ENCODE measurements at regions not wholly inside any gene's neighbourhood (a gene's known extent, or its start where the extent isn't known, plus 50 kb on each side); places are given as distances from the start of the nearest gene placed in this dataset.

DNA sequence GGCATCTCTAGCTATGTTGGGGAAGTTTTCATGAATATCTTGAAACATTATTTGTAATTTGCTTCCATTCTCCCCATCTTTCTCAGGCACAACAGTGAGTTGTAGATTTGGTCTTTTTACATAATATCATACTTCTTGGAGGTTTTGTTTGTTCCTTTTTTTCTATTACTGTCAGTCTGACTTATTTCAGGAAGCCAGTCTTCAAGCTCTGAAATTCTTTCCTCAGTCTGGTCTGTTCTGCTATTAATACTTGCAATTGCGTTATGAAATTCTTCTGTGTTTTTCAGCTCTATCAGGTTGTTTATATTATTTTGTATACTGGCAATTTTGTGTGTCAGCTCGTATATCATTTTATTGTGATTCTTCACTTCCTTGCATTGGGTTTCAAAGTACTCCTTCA is 424.6 kb upstream of the PTBP2 start:
- no peak for DNase-seq (ENCODE audit: low read depth)

DNA sequence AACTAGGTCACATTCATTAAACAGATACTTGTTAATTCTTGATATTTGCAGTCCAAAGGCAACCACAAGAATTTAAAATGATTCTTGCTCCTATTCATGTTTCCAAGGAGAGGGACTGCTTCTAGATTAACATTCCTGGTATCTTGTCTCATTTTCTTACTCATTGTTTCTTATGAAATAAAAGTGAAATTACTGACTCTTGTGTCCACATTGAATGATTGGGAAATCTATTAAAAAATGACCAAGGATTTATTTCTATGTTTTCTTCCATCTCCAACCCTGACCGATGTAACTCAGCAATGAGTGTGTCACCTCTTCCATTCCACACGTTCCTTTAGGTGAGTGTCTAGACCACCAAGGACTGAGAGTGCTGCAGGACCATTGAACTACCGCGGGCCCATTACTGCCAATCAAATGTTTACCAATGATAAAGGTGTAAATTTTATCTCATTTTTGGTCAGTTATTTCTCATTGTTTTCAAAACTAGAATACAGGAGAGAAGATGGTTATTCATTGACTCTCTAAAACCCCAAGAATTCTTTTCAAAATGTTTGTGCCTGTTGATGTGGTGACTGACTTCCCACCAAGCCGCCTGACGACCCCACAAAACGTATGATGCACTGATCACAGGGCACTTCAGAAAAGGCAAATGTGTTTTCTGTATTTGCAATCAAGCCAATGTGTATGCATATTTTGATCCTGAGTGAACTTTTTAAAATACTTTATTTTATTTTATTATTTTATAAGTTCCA is 414.6 kb upstream of the PTBP2 start:
- peak; percentile 67 for DNase-seq (ENCODE audit: low read depth)

DNA sequence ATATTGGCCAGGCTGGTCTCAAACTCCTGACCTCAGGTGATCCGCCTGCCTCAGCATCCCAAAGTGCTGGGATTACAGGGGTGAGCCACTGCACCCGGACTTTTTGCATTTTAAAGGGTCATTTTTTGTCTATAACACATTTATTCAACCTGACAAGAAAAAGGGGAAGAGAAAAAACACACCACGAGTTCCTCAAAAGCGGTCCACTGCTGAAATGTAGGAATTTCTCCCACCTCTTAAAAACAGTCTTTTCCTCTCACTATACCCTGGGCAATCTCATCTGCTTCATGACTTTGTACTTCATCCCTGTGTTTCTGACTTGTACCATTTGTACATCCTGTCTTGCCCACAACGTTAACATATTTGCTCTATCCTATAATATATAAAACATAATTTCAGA is 413.3 kb upstream of the PTBP2 start:
- DNase-seq (ENCODE audit: low read depth) = no peak

DNA sequence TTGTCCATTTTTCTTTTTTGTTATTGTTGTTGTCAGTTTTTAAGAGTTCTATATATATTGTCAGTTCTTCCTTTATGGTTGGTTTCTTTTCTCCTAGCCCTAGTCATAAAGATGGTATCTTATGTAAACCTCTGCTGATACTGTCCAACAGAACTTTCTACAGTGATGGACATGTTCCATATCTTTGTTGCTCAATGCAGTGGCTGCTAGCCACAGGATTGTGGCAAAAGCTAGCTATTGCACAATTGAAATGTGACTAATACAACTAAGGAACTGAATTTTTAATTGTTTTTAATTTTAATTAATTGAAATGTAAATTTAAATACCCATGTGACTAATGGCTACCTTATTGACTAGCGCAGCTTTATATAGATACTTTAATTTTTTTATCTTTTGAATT is 411.8 kb upstream of the PTBP2 start:
- no peak for DNase-seq (ENCODE audit: low read depth)

DNA sequence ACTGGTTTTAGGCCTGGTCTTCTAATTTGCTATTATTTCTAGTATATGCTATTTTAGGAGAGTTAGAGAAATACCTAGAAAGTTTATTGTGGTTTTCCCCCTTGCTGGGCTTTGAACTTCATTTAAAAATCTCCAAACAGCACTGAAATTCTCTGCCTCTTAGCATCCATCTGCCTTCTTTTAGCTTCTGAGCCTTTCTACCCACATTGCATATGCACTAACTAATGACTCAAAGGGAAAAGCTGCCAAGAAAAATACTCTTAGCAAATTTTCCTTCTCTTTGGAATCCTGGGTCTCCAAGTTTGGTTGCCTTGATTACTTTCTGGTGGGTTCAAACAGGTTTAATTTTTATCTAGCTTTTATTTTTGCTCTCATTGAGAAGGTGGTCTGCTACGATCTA is 408.4 kb upstream of the PTBP2 start:
- no peak for DNase-seq (ENCODE audit: low read depth)

DNA sequence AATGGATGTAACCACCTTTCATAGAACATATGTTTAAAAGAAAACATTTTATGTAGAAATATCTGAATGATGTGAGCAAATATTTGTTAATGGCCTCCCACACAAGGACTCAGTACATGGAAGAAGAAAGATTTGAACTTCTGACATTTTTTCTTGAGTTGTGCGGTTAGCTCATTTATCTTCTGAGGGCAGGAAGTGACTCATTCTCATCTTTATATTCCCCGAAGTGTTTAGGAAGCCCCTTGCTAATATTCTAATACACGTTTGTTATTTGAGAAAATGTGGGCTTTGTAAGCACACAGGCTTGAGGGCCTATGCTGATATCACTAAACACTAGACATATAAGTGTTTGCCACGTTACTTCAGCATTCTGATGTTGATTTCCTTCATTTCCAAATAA is 392.5 kb upstream of the PTBP2 start:
- DNase-seq (ENCODE audit: low read depth) = no peak

DNA sequence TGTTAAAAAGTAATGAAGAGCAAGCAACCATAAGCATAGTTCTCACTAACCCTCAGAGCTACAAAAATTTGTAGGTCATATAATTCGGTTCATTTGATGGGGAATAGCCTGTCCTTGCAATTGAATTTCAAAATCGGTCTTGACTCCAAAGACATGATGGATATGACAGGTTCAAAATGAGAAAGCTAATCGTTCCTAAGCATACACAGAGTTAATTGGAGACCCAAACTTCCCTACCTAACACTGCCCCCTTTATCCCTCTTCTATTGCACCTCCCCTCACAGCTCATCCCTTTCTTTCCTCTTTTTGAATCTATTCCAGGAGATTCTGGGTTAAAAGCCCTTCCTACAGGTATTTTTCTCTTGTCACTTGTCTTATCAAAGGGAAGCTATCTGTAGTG is 390.0 kb upstream of the PTBP2 start:
- DNase-seq (ENCODE audit: low read depth) = no peak

DNA sequence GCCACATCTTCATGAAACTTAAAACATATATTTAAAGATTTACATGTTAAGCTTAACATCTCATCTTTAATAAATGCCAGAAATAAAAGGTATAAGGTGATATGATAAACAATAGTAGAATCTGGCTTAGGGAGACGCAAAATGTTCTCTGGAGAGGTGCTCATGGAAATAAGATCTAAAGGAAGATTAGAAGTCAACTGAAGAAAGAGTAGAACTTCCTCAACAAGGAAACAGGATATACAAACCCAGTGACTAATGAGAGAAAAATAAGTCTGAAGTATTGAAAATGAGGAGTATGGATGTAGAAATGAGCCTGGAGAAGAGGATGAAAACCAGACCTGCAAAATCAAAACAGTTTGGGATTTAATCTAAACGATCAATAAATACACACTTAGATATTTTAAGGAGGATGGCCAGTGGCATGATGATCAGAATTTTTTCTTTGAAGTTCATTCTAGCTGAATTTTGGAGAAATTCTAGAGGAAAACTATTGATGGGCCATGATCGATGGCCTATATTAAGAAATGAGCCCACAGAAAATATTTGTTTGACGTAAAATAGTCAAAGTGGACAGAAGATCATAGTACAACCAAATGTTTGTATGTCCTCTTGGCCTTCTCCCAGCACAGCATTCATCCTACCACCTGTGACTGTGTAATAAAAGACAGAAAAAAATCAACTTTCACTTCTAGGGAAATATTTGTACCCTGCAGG is 387.9 kb upstream of the PTBP2 start:
- no peak for DNase-seq (ENCODE audit: low read depth)

DNA sequence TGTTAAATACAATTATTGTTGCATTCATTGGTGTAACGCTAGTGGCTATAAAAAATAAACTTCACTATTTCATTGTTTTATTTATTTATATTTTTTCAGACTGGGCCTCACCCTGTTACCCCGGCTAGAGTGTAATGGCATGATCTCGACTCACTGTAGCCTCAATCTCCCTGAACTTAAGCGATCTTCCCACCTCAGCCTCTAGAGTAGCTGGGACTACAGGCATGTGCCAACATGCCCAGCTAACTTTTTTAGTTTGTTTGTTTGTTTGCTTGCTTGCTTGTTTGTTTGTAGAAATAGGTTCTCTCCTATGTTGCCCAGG is 387.4 kb upstream of the PTBP2 start:
- DNase-seq (ENCODE audit: low read depth) = no peak

DNA sequence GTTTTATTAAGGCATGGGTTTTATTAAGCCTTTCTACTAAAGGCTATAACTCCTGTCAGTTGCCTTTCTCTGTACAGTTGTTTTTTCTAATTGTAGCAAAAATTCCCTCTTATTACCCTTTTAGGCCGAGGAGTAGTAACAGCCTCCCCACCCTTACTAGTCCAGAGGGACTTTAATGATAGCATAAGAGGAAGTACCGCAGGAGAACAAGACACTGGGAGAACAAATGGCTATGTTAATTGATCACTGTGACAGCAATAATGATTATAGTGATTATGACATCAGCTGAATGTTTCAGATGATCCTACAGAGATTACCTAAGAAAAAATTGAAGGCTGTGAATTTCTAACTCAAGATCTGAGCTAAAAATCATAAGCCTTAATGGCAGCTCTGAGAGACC is 383.0 kb upstream of the PTBP2 start:
- no peak for DNase-seq (ENCODE audit: low read depth)

DNA sequence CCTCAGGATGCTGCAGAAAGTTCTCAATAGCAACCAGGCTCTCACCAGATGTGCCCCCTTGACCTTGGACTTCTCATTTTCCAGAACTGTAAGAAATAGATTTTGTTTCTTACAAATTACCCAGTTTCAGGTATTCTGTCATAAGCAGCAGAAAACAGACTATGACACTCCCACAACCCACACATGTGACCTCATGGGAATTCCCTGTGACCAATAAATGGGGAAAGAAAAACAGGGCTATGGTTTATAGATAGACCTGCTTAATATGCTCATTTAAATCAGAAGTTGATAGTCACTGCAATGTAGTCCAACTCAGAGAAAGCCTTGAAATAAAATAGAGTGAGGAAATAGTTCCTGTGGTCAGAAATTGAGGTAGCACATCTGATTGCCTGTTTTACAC is 380.9 kb upstream of the PTBP2 start:
- no peak for DNase-seq (ENCODE audit: low read depth)

DNA sequence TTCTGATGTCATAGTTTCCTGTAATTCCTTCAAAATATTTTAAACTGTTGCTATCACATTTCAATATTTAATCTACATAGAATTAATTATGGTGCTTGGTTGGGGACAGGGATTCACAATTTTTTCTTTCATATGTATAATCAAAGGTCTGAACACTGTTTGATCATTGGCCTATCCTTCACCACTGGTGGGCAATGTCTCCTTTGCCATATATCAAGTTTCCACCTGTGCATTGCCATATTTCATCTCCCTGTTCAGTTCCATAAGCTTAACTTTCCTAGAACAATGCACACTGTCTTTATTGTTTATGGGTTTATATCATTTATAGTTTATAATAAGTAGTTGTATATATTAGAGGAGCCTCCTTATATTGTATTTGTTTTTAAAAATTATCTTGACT is 374.9 kb upstream of the PTBP2 start:
- no peak for DNase-seq (ENCODE audit: low read depth)

DNA sequence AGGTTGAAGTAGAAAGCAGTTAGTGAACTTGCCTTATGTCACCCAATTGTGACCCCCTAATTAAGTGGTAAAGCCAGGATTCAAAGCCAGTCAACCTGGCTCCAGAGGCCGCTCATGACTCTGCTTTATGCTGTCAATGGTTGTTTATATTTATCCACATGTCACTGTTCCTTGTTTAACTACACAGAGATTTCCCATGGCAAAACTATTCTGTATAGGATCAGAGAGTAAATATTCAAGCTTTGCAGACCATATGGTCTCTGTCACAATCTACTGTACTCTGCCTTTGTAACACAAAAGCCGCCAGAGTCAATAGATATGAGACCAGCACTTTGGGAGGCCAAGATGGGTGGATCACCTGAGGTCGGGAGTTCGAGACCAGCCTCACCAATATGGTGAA is 371.7 kb upstream of the PTBP2 start:
- no peak for DNase-seq (ENCODE audit: low read depth)

DNA sequence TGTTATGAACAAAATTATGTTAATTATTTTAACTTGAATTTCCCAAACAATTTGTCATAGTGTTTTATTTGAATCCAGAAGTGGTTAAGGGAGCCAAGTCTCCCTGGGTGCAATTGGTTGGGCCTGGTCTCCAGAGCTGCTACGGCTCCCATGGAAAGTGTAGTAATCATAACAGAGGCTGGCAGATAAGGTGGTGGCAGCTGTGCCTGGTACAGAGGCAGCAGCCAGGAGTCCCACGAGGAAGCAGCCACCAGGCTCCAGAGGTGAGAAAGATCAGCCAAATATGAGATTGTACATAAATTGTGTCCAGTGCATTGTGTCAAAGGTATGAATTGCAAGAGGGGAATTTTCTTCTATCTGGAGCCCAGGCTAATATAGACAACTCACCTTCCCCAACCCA is 368.9 kb upstream of the PTBP2 start:
- no peak for DNase-seq (ENCODE audit: low read depth)

DNA sequence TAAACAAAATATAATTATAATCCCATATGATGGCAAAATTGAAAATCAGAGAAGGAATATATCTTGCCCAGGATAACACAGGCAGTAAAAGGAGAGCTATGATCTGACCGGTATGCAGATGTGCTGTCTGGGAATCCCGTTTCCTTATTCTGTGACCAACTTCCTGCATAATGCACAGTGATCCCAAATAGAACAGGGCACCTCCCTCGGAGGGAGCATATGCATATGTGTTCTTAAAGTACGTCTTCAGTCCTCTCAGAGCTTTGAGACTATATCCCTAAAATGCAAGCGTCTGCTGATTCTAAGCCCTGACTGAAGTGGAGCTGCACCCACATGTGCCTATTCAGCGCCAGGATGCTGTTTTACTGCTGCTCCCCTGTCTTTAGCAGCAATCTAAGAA is 366.1 kb upstream of the PTBP2 start:
- no peak for DNase-seq (ENCODE audit: low read depth)

DNA sequence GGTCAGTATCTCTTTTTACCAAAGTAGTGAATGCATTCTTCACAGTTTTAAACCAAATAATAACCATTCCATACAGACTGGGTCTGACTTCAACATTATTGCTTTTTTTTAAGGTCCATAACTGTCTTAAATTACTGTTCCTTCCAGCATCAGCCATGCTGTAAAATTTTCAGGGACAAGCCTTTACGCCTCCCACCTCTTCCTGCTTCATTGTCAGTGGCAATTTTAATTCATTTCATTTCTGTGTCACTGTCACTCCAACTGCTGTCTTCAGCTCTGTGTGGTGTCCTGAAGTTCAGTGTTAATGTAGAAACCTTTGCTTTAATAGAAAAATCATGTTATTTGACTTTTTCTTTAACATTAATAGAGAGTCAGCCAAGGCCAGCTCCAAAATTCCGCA is 365.6 kb upstream of the PTBP2 start:
- no peak for DNase-seq (ENCODE audit: low read depth)

DNA sequence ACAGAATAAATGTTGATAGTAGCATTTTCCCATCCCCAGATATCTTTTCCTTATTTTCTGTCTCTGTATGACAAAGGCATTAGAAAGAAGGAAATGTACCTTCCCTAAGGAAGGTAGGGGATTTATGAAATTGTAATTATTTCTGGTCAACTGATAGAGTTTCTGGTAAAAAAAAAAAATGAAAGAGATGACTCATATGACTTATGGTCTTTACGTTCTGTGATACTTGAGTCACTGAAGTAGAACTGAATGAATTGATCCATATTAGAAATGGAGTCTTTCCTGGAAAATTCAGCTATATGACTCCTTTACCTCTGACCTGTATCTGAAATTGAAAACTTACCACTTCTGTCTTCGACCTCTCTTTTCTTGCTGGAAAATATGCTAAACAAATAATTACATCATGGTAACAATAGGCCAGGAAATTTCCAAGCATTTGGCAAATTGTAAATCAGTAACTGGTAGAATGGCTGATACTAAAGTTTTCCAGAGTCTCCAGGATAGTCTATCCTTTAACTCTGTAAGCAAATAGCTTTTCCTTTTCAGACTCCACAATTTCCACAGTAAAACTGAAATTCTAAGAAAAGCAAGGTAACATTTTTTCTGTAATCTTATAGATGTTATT is 364.3 kb upstream of the PTBP2 start:
- no peak for DNase-seq (ENCODE audit: low read depth)

DNA sequence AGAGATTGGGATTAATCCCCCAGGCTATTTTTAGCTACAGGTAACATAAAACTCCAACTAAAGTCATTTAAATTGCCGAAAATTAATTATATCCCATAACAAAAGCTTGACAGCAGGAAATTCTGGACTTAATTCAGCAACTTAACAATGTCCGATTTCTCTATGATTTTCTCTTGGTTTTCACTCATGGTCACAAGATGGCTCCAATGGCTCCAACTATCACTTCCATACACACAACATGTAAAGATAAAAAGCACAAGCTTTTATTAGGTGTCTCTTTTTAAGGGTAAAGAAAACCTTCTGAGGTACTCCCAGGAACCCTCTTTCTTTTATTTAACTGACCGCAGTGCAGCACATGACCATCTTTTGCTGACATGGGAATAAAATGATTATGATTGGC is 363.5 kb upstream of the PTBP2 start:
- DNase-seq (ENCODE audit: low read depth) = no peak

DNA sequence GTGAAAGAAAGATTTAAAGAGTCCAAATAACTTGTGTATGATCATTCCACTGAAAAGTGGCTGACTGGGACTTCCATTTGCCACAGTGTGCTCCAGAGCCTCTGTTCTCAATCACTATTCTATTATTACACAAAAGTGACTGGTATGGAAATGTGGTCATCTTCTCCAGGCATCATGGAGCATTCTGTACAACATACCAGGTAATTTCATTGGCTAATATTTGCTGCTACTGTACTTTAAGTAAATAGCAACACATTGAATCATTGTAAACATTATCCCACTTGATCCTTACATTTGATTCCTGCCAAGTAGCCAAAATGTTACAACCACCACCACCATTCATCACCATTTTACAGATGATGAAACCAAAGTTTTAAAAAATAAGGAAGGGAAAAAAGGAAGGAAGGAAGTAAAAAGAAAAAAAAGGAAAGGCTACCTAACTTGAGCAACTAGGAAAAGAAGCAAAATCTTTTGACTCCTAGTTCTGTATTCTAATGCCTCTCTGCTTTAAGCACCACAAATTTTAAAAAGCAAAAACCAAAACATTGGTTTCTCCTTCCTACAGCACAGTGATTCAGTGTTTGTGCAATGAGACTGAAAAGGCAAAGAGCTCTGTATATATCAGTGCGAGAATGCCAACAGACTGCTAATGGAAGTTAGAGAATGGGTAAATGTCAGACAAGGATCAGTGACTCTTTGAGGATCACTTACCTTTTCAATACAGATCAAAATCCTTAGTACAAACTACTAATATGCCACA is 361.4 kb upstream of the PTBP2 start:
- DNase-seq (ENCODE audit: low read depth) = no peak

DNA sequence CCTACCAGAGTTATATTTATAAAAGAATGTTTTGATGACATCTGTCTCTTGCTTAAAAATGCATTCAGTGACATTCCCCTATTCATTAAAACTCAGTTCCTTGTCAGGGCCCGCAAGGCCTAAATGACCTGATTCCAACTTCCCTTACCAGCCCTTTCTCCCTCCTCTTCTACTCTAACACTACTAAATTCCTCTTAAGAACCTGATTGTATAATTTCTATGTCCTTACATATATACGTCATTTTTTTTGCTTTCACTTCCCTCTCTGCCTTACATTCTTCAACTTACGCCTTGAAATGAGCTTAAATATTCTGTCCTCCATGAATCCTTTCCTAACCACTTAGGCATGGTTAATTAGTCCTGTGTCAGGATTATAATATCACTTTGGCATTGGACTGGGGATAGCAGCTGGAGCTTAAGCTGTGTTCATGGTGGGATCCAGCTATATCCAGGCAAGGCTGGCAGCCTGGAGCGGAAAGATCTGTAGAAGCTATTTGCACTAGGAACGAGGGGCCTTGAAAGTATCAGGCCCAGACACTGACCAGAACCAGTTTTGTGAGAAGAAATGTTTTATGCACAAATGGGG is 360.2 kb upstream of the PTBP2 start:
- DNase-seq (ENCODE audit: low read depth) = no peak

DNA sequence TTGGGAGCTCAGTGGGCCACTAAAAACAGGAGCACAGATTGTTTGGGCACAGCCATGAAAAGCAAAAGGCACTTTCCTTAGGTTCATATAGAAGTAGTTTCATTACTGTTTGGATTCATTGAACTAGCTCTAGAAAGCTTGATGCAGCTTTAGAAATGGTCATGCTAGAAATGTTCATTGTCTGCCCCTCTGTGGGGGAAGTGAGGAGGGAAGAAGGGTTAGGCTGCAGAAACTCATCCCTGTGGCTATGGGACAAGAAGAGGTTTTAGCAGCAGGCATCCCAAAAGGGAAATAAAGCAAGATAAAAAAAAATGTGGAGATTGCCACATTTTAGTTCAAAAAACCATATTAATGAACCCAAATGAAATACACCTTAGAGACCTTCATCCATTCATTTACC is 359.6 kb upstream of the PTBP2 start:
- no peak for DNase-seq (ENCODE audit: low read depth)

DNA sequence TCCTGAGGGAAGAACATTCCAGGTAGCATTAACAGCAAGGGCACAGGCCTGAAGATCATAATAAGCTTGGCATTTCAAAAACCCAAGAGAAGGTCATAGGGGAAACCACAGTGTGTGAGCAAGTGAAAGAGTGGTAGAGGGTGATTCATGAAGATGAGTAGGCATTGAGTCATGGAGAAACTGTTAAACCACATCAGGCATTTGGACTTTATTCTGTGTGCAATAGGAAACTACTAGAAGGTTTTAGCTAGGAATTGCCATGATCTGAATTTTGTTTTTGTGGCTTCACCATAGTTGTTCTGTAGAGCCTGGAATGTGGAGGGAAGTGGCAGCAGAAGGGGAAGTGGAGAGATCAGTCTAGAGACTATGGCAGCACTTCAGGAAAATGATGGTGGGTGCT is 359.0 kb upstream of the PTBP2 start:
- DNase-seq (ENCODE audit: low read depth) = peak; percentile 97

DNA sequence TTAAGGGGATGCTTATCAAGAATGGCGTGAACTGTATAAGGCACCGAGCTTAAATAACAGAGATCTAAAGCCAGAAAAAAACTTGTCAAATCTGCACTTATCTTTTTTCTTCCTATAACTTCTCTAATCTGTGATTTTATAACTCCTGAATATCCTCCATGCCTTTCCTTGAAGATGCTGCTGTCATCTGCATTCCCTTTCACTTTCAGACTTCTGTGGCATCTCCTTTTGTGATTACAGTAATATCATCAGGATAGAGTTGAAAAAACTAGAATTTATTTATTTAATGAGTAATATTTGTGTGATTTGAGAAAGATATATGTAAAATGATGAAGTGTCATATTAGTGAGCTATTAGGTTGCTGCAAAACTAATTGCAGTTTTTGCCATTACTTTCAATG is 357.8 kb upstream of the PTBP2 start:
- no peak for DNase-seq (ENCODE audit: low read depth)
